ENCODE measurements at regions not wholly inside any gene's neighbourhood (a gene's known extent, or its start where the extent isn't known, plus 50 kb on each side); places are given as distances from the start of the nearest gene placed in this dataset.

- POLR2A ChIA-PET: no interaction called here
- SMC1A ChIA-PET (ENCODE audit: uncharacterized antibody, unreplicated experiment): no interaction called here
- TF ChIP-seq NRF1 (conservative IDR thresholded peaks at IDR 0.05; ENCODE audit: low read depth, low read length) (no peak), CBX5 (IDR thresholded peaks at IDR 0.05; ENCODE audit: low read depth) (no peak), BRCA1 (IDR thresholded peaks at IDR 0.05; ENCODE audit: low read depth, low read length) (no peak), BCL3 (IDR thresholded peaks at IDR 0.05; ENCODE audit: borderline replicate concordance, insufficient read depth, low read depth, low read length, poor library complexity, severe bottlenecking) (no peak), YBX1 (IDR thresholded peaks at IDR 0.05) (no peak), JUNB (IDR thresholded peaks at IDR 0.05) (no peak), SMARCA5 (IDR thresholded peaks at IDR 0.05) (no peak), SIN3A (IDR thresholded peaks at IDR 0.05; ENCODE audit: low read depth, low read length) (no peak), RB1 (IDR thresholded peaks at IDR 0.05; ENCODE audit: borderline replicate concordance) (no peak), SMC3 (IDR thresholded peaks at IDR 0.05; ENCODE audit: borderline replicate concordance, low read length) (no peak)
- TF ChIP-seq, protein P1, sequence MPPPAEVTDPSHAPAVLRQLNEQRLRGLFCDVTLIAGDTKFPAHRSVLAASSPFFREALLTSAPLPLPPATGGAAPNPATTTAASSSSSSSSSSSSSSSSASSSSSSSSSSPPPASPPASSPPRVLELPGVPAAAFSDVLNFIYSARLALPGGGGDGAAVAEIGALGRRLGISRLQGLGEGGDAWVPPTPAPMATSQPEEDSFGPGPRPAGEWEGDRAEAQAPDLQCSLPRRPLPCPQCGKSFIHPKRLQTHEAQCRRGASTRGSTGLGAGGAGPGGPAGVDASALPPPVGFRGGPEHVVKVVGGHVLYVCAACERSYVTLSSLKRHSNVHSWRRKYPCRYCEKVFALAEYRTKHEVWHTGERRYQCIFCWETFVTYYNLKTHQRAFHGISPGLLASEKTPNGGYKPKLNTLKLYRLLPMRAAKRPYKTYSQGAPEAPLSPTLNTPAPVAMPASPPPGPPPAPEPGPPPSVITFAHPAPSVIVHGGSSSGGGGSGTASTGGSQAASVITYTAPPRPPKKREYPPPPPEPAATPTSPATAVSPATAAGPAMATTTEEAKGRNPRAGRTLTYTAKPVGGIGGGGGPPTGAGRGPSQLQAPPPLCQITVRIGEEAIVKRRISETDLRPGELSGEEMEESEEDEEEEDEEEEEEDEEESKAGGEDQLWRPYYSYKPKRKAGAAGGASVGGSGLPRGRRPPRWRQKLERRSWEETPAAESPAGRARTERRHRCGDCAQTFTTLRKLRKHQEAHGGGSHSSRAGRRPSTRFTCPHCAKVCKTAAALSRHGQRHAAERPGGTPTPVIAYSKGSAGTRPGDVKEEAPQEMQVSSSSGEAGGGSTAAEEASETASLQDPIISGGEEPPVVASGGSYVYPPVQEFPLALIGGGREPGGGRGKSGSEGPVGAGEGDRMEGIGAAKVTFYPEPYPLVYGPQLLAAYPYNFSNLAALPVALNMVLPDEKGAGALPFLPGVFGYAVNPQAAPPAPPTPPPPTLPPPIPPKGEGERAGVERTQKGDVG (CRISPR knock-in tag; IDR thresholded peaks at IDR 0.05): no peak
- H3K4me1 ChIP-seq (ENCODE audit: control insufficient read depth, insufficient read depth, low read length): no peaks in the 10 kb centered on the region
- FAIRE-seq: no peak
- H3K36me3 ChIP-seq (ENCODE audit: control insufficient read depth in 2 of 2, insufficient read depth in 2 of 2, low read length in 1 of 2): no peaks in the 10 kb centered on the region
- no peak overlapping the region for H3K27ac ChIP-seq (ENCODE audit: control insufficient read depth, insufficient read depth)
- no peaks in the 10 kb centered on the region for H3K27me3 ChIP-seq (replicated peaks in 1 of 2; ENCODE audit: control insufficient read depth in 2 of 2, insufficient read depth in 2 of 2, low read length in 1 of 2)
- RAD21 ChIA-PET (ENCODE audit: unreplicated experiment): no interaction called here
- CTCF ChIA-PET: no interaction called here
- no peak overlapping the region for H3K4me2 ChIP-seq (ENCODE audit: control insufficient read depth, insufficient read depth)
- H3K9me3 ChIP-seq (replicated peaks; ENCODE audit: control insufficient read depth, insufficient read depth, low read length): no peaks in the 10 kb centered on the region
- no peak for DNase-seq (ENCODE audit: low read depth, low spot score)
- in situ Hi-C loops (cut with MboI) (no loop called here), intact Hi-C loops (cut with micrococcal nuclease; ENCODE audit: unreplicated experiment) (no loop called here)
- ATAC-seq: no peak
- no TSS peak for BruUV-seq (replicated peaks)
- H4K20me1 ChIP-seq (ENCODE audit: control insufficient read depth, insufficient read depth): no peaks in the 10 kb centered on the region
- H2AFZ ChIP-seq (ENCODE audit: control insufficient read depth, low read depth, low read length): no peak overlapping the region
- no peaks in the 10 kb centered on the region for H3K79me2 ChIP-seq (ENCODE audit: control insufficient read depth, insufficient read depth, low read length)
- no peak overlapping the region for H3K4me3 ChIP-seq
- WGBS (ENCODE audit: insufficient coverage, insufficient replicate concordance, low lambda C conversion rate, missing lambda C conversion rate): 2% methylated on average over 8 of the region's 8 CpGs
- H3K9ac ChIP-seq (ENCODE audit: control insufficient read depth, insufficient read depth, low read length): no peak overlapping the region
Measured at GRCh38 chr9:29514862-29515261, 1941.6 kb upstream of the C9orf72 start.
